Right ventricle myocardium superior (tissue), 1 donor: ENCODE measurements at regions not wholly inside any gene's neighbourhood (a gene's known extent, or its start where the extent isn't known, plus 50 kb on each side); places are given as distances from the start of the nearest gene placed in this dataset.
"Not testable (repeated sequence)": the region's sequence is repeated elsewhere in the genome, so short reads cannot be mapped to it uniquely, and the experiment has no call there.

Experiments used
- ATAC-seq: fragments of 200-7000 bp; cut with Tn5 transposase; one replicate; pipeline ENCODE4 v1.9.1; 2020; ENCODE audit warnings: mild to moderate bottlenecking; ENCODE audit not compliant: poor library complexity
- DNase-seq: peaks from one replicate; pipeline ENCODE4 v3.0.0-alpha.2; 2020
- intact Hi-C: fragments of 100-400 bp; cut with DNase I; formaldehyde crosslinking; loops from one replicate; pipeline ENCODE4 v1.11.2; 2022
- donor health status: DM: no; HTN: yes; CAD: no; lungs with severe emphysema.

DNA sequence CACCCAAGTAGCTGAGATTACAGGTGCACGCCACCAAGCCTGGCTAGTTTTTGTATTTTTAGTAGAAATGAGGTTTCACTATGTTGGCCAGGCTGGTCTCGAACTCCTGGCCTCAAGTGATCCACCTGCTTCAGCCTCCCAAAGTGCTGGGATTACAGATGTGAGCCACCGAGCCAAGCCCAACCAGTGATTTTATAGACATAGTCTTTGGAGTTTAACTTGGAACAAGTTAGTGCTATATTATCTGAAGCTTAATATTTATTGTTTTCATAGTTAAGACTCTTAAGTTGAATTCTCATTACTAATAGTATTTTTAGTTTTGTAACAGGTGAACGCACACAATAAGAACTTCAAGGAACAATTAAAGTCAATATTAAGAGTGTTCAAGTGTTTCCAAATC, 122.1 kb downstream of the SPAG6 start:
- ATAC-seq, intact Hi-C loops, DNase-seq: not testable (repeated sequence)

DNA sequence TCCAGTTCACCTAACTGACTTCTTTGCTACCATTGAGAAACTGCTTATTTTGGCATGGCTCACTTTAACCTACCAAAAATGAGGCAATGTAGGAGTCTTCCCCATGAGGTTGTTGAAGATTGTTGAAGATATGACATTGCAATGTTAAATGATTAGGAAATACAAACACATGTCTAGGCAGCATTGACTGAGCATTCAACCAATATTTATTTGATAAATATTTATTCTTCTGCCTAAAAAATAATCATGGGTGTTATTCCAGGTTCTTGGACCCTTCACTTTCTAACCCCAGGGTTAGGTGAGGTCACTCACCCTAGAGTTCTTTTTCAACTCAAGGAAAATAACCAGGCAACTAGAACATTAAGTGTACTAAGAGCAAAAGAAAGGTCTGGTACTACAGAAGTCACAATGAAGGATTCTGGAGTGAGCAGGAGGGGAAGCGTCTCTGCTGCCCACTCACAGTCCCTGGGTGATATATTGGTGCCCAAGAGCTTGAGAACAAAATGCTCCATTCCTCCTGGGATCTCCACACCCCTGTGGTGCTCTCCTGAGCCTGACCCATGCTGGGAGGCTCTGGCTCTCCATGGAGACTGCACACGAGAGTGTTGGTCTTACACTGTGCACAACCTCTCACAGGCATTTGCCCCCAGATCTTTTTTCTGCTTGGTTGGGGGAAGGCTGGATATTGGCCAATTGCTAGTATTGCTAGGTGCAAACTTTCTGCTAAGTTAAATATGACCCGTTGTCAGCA, 123.4 kb downstream of the SPAG6 start:
- DNase-seq (no peak), ATAC-seq (no peak)
- intact Hi-C loops: no loop called here

DNA sequence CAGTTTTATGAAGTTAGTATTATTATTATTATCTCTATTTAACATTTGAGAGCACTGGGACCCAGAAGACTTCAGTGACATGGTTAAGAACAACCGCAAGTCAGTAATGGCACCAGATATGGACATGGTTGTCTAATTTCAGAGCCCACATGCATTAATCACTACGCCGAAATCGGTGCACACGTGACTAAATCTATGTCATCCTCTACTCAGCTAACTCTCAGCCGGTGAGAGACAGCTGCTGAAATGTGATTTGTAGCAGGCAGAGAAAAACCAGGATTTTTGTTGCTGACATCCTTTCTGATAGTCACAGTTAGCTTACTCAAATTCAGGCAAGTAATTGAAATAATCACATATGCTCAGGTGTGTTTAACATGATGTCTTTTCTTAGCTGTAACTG, 127.7 kb downstream of the SPAG6 start:
- intact Hi-C loops: no loop called here
- no peak for ATAC-seq
- DNase-seq: no peak

DNA sequence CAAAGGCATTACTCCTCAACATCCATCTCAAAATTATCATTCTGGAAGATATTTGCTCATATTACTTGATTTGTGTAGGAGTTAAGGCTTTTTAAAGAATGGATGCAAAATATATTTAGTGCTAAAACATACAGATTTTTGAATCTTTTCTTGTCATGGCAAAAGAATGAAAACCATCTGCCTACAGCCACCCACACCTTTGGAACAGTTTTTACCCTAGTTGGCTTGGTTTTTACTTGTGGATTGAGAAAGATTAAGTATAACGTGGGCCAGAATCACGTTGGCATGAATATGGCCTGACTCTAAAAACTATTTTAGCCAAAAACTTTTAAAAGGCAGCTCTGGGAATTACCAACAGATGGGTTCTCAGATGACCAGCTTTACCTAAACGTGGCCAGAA, 128.2 kb downstream of the SPAG6 start:
- DNase-seq (no peak), ATAC-seq (no peak)
- intact Hi-C loops: no loop called here

DNA sequence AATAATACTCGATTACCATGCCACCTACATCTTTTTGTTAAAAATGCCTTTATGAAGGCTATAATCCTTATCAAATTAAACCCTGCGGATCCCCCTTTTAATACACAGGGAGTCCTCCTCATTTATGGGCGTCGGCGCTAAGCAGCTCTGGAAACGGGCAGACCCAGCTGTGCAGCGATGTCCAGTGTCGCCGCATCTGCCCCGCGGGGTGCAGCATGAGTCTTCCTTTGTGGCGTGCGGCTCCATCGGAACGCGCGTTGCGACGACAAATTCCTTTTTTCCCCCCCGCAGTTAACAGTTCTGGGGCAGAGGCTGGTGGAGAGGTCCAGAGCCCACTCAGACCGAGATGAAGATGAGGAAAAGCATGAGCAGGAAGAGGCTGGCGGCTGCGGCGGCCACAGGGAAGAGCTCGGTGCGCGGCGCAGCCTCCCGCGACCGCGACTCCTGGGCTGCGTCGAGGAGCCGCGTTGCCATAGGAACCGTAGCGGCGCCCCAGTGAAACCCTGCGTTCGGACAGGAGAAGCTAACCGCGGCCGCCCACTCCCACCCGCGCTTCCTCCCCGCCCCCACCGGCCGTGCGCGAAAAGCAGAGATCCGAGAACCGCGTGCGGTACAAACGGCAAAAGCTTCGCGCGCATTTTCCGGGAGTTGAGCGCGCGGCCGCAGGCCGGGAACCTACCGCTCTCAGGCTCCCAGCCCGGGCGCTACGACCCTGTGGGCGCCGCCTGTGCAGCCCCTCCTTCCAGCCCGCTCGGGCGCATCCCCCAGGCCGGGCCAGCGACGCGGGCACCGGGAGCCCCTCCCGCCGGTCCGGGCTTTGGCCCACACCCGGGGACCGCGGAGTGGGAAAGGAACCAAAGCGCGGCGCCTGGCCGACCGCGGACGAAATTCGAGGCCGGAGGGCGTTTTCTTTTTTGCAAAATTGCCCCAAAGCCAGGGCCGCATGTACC, 130.6 kb downstream of the SPAG6 start:
- intact Hi-C loops: no loop called here
- ATAC-seq: peak; percentile 44
- peak; percentile 49 for DNase-seq

DNA sequence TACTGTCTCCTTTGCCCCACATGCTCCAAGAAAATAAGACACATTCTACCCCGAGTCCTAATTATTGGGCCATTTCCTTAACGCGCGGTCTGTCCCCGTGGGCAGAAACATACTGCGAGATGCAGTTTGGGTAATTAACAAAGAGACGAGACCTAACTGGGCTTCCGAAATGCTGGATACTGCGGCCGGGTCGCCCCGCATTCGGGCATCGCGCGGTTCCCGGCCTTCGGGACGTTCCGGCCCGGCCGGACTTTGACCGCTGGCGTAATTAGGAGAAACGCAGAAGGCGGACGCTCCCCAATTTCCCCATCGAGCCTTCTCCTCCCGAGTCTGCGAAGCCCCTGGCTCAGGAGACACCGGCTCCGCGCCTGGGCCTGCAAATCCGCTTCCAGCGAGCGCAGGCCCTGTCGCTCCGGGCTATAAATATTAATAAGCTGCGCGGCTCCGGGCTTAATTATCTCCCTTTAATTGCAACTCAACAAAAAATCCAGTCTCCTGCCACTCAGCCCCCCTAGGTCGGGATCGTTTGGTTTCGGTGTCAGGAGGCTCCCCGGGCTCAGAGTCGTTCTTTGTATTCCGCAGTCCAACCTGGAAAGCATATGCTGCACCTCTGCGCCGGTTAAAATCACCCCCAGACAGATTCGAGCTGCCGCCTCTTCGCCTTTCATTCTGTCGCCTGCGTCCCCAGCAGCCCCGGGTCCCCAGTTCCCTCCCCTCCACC, 131.5 kb downstream of the SPAG6 start:
- intact Hi-C loops: no loop called here
- ATAC-seq (no peak), DNase-seq (no peak)

DNA sequence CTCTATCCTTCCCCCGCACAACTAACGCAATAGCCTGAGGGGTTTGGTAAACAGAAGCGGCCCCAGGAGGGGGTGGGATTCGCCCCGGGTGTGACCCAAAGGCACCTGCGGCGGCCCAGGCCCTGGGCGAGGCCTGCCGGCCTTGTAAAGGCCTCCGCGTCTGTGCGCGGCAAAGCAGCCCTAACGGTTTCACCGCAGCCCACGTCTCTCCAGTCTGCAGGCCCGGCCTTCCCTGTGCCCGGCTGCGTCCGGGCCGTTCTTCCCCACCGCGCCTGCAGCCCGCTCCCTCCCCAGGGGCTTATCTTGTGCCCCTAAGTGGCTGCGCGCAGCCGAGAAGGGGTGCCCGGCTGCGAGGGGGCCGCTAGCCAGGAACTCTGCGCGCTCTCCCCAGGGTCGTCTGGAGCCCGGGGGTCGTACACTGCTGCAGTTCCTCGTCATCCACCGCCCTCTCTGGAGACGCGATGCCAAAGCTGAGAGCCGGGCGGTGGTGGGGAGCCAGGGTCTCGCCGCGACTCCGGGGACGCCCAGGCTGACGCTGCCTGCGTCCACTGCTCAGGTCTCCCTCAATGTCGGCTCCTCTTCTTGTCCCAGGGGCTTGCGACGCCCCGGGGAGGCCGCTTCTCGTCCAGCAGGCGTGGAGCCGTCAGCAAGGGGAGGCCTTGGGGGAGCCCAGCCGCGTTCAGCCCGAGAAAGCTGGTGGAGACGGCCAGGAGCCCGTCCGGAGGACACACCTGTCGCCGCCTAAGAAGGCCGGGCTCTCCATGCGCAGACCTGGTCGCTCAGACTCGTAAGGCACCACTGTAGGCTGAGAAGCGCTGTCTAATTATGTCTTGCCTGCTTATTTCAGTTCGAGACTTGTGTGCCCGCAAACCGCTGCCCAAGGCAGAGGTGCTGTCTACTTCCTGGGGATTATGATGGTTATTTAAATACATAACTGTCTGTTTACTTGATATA, 132.3 kb downstream of the SPAG6 start:
- DNase-seq: no peak
- no peak for ATAC-seq
- intact Hi-C loops: no loop called here

DNA sequence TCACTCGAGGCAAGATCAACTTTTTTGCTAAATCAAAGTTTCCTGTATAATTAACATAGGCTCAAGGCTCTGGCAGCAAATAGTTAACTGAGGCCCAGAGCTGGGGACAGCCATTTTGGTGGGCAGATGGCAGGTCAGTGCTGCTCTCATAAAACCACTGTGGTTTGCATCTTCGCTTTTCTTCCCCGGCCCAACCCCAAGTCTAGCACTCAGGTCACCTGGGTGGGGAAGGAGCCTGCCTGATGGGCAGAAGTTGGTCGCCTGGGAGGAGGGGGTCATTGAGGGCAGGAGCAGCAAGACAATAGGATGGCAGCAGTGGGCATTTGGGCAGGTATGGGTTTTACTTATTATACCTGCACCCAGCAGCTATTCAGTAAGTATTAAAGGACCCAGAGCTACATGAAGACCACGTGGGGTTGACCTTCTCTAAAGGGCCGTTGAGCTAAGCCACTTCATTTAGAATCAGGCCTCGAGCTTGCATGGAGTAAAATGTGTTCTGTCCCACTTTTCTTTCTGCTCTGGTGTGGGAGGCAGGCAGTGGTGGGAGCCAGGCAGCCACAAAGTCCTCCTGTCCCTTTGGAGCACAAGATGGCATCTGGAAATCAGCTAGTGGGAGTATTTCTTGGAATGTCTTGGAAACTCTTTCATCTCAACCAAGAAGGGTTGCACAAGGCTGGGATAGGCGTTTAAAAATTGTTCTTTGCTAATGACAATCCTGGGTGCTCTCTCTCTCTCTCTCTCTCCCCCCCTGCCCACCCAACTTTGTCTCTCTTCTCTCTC, 133.4 kb downstream of the SPAG6 start:
- intact Hi-C loops: no loop called here
- DNase-seq (no peak), ATAC-seq (peak; percentile 26)

DNA sequence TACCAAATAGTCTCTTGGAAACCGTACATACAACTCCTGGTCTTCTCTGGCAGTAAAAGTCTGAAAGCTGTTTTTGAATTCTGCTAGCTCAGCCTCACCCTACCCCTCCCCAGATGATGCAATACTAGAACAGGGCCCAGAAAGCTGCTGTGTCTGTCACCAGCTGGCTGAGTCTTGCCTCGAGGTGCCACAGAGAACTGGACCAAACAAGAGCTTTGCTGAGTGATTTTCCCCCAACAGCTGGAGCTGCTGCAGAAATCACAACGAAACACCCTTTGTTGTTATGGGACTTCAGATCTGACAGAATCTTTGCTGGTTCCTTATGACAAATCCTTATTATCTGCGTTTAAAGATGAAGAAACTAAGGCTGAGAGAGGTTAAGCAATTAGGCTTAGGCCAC, 134.1 kb downstream of the SPAG6 start:
- ATAC-seq (peak; percentile 82), DNase-seq (peak; percentile 58)
- intact Hi-C loops: no loop called here

DNA sequence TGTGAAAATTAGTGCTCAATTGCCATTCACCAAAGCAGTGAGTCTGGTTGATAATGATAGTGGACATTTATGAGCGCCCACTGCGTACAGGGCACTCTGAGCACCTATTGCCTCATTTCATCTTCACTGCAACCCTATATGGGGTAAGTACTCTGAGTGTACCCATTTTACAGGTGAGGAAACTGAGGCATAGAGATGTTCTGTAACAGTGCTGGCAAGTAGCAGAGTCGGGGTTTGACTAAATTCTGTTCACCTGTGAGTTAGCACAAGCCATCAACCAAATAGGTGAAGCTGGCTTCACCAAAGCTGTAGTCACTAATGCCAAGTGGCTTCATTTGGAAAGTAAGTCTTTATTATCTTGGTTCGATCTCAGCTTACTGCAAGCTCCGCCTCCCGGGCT, 135.8 kb downstream of the SPAG6 start:
- DNase-seq (no peak), ATAC-seq (no peak)
- intact Hi-C loops: no loop called here

DNA sequence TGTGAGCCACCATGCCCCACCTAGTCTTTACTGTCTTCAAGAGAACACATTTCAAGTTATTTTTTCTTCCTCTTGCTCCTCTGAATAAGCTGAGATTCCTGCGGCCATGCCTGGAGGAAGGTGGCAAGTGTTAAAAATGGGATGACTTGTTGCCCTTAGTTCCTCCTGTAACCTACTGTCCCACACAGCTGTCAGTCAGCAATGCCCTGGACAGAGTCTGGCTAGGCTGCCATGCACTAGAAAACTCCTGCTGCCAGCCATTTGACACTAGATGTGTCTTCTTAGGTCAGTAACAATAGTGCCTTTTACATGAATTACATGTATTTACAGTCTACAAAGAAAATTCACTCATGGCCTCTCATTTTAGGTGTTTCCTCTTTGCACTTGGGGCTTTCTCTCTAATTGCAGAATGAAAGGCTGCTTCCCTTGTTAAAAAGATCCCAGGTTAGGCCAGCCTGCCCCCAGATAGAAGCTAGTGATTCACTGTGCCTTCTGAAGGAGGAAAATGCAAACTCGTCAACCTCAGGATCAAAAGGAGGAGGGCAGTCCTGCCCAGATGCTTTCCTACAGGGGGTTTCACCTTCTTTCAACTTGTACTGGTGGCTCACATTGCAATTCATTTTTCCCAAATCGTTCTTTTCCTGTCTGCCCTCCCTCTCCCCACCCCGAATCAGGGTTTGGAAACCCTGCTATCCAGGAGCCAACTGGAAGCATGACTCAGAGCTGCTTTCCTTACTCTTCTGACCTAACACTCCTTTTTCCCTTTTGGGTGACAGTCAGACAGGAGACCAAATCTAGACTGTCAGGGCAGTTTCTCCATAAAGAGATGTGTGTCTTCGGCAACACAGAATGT, 136.6 kb downstream of the SPAG6 start:
- ATAC-seq (peak; percentile 52), DNase-seq (no peak)
- intact Hi-C loops: no loop called here

DNA sequence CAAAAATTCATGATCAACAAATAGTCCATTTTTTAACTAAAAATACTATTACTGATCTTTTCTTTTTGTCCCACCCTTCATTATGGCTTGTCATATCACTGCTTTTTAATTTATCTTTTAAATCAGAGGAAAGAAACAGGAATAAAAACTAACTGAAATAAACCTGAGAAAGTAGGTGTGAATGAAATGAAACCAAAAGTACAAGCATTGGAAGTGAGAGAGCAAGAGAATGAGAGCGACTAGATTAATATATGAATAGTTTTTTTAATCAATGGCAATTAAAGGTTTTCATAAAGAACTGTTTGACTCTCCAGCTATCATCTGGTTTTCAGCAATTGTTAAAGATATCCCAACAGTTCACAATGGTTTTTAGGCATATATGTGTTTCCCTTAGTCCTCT, 137.8 kb downstream of the SPAG6 start:
- ATAC-seq: no peak
- intact Hi-C loops: no loop called here
- no peak for DNase-seq
